Caco-2 (cell line): ENCODE measurements at regions not wholly inside any gene's neighbourhood (a gene's known extent, or its start where the extent isn't known, plus 50 kb on each side); places are given as distances from the start of the nearest gene placed in this dataset.

Experiments
- BruUV-seq: library from RNA; stranded (reverse); fragments of 400-500 nt; replicated peaks from 2 replicates; lab custom pipeline; 2021; lab: Mats Ljungman, UMichigan
- CTCF ChIA-PET: fragments of 300-600 bp; sonication (Branson Sonifier 250); formaldehyde crosslinking; loops from one replicate; lab custom pipeline; 2022; ENCODE audit warnings: antibody characterized with exemption; lab: Charles Lee
- POLR2A ChIA-PET: fragments of 300-600 bp; sonication (Branson Sonifier 250); formaldehyde crosslinking; loops from one replicate; lab custom pipeline; 2022; ENCODE audit warnings: antibody characterized with exemption; lab: Charles Lee
- DNase-seq, 2 experiments: peaks; one replicate each; pipeline versions ENCODE4 v3.0.0 to v3.0.0-alpha.2; 2020 to 2022
- H3K27me3 ChIP-seq: replicated peaks from 2 replicates; pipeline ENCODE4 v1.6.0; 2011; ENCODE audit warnings: low read length; ENCODE audit not compliant: control insufficient read depth, insufficient read depth
- H3K36me3 ChIP-seq: 2 replicates; pipeline ENCODE4 v1.5.1; 2011; ENCODE audit warnings: low read length; ENCODE audit not compliant: control insufficient read depth, insufficient read depth
- H3K4me1 ChIP-seq: fragments of 250-450 bp; sonication (Bioruptor Pico); 2 replicates; pipeline ENCODE4 v1.5.1; 2020; ENCODE audit warnings: mild to moderate bottlenecking
- H3K4me3 ChIP-seq: 2 replicates; pipeline ENCODE4 v1.5.1; 2011; ENCODE audit warnings: low read depth, mild to moderate bottlenecking, control low read depth, low read length
- H3K9me3 ChIP-seq: fragments of 250-450 bp; sonication (Bioruptor Pico); 2 replicates; pipeline ENCODE4 v1.5.1; 2020; ENCODE audit warnings: mild to moderate bottlenecking, moderate library complexity
- H3K27ac Mint-ChIP-seq: one replicate; pipeline ENCODE4 v1.8.0; 2022; ENCODE audit warnings: mixed read lengths; ENCODE audit not compliant: unreplicated experiment
- H3K27me3 Mint-ChIP-seq: one replicate; pipeline ENCODE4 v1.8.0; 2022; ENCODE audit warnings: mixed read lengths; ENCODE audit not compliant: insufficient read depth, unreplicated experiment
- H3K36me3 Mint-ChIP-seq: one replicate; pipeline ENCODE4 v1.8.0; 2022; ENCODE audit warnings: mild to moderate bottlenecking, mixed read lengths; ENCODE audit not compliant: insufficient read depth, unreplicated experiment
- H3K4me1 Mint-ChIP-seq: one replicate; pipeline ENCODE4 v1.8.0; 2022; ENCODE audit warnings: low read depth, mixed read lengths; ENCODE audit not compliant: unreplicated experiment
- H3K4me3 Mint-ChIP-seq: one replicate; pipeline ENCODE4 v1.8.0; 2022; ENCODE audit warnings: mild to moderate bottlenecking, moderate library complexity, mixed read lengths; ENCODE audit not compliant: unreplicated experiment
- H3K9me3 Mint-ChIP-seq: one replicate; pipeline ENCODE4 v1.8.0; 2022; ENCODE audit warnings: mixed read lengths; ENCODE audit not compliant: unreplicated experiment
- CTCF ChIP-seq, 2 experiments: fragments of 200-600 bp in 1 of 2; IDR thresholded peaks; 1 replicate in 1 of 2; 2 replicates in 1 of 2; pipeline versions ENCODE4 v1.5.1 to v1.8.0; 2011 to 2022; ENCODE audit warnings: antibody characterized with exemption in 1 of 2, control low read depth in 1 of 2, inconsistent platforms in 1 of 2, low read depth in 1 of 2, low read length in 1 of 2, mild to moderate bottlenecking in 1 of 2, moderate library complexity in 1 of 2; ENCODE audit not compliant: insufficient read depth in 1 of 2, severe bottlenecking in 1 of 2, unreplicated experiment in 1 of 2
- intact Hi-C: fragments of 100-400 bp; cut with micrococcal nuclease; formaldehyde crosslinking; loops from one replicate; pipeline ENCODE4 v1.10.0; 2022; ENCODE audit not compliant: unreplicated experiment

- no peak overlapping the region for H3K27ac Mint-ChIP-seq
- Histone ChIP-seq H3K27me3 (no peaks in the 10 kb centered on the region), H3K4me1 (peaks cover 14% of the 10 kb centered on the region), H3K36me3 (no peaks in the 10 kb centered on the region), H3K4me3 (no peak overlapping the region), H3K9me3 (no peaks in the 10 kb centered on the region)
- H3K4me1 Mint-ChIP-seq = peaks cover 10% of the 10 kb centered on the region
- TF ChIP-seq CTCF (IDR thresholded peaks at IDR 0.05; ENCODE audit: insufficient read depth in 1 of 2, low read depth in 1 of 2, low read length in 1 of 2, severe bottlenecking in 1 of 2, unreplicated experiment in 1 of 2) = no peak
- CTCF ChIA-PET = no interaction called here
- POLR2A ChIA-PET = no interaction called here
- peaks cover 6% of the 10 kb centered on the region for H3K9me3 Mint-ChIP-seq
- DNase-seq = no peak
- intact Hi-C loops = no loop called here
- H3K4me3 Mint-ChIP-seq = no peak overlapping the region
- BruUV-seq = no TSS peak
- no peaks in the 10 kb centered on the region for H3K27me3 Mint-ChIP-seq
- no peaks in the 10 kb centered on the region for H3K36me3 Mint-ChIP-seq
Observed at GRCh38 chr7:142327628-142328405, 70.0 kb upstream of the PRSS58 start.

- BruUV-seq = no TSS peak
- POLR2A ChIA-PET = no interaction called here
Observed at GRCh38 chr7:142323706-142324105, 65.8 kb upstream of the PRSS58 start.

GRCh38 chr7:142321391-142321790 lies 63.5 kb upstream of the PRSS58 start:
- Histone ChIP-seq H3K27me3 (peaks cover 2% of the 10 kb centered on the region), H3K4me3 (no peak overlapping the region), H3K36me3 (no peaks in the 10 kb centered on the region), H3K4me1 (no peaks in the 10 kb centered on the region), H3K9me3 (no peaks in the 10 kb centered on the region)
- intact Hi-C loops = no loop called here
- DNase-seq = no peak
- Mint-ChIP-seq H3K9me3 (no peaks in the 10 kb centered on the region), H3K36me3 (no peaks in the 10 kb centered on the region), H3K27ac (no peak overlapping the region), H3K27me3 (peaks cover 11% of the 10 kb centered on the region), H3K4me1 (no peaks in the 10 kb centered on the region), H3K4me3 (no peak overlapping the region)
- ChIA-PET POLR2A (no interaction called here), CTCF (no interaction called here)
- BruUV-seq = no TSS peak
- no peak for TF ChIP-seq CTCF (IDR thresholded peaks at IDR 0.05; ENCODE audit: insufficient read depth in 1 of 2, low read depth in 1 of 2, low read length in 1 of 2, severe bottlenecking in 1 of 2, unreplicated experiment in 1 of 2)

More at GRCh38 chr7:142323706-142324105, 65.8 kb upstream of the PRSS58 start:
- CTCF ChIA-PET = interaction anchor here (0.6 to 1.4 kb wide), 12 partner anchors 9 to 632 kb away, joined by 3 to 6 read pairs (median 3); no protein-coding TSS in a partner anchor
- peak; percentile 67 to 71 for DNase-seq
- H3K4me1 ChIP-seq = peaks cover 2% of the 10 kb centered on the region
- Mint-ChIP-seq H3K36me3 (no peaks in the 10 kb centered on the region), H3K27me3 (peaks cover 11% of the 10 kb centered on the region), H3K4me3 (no peak overlapping the region), H3K27ac (no peak overlapping the region), H3K4me1 (peaks cover under 1% of the 10 kb centered on the region), H3K9me3 (no peaks in the 10 kb centered on the region)
- intact Hi-C loops = no loop called here
- no peak overlapping the region for H3K4me3 ChIP-seq
- TF ChIP-seq CTCF (IDR thresholded peaks at IDR 0.05; ENCODE audit: insufficient read depth in 1 of 2, low read depth in 1 of 2, low read length in 1 of 2, severe bottlenecking in 1 of 2, unreplicated experiment in 1 of 2) = peak; percentile 61 to 76
- no peaks in the 10 kb centered on the region for H3K27me3 ChIP-seq
- no peaks in the 10 kb centered on the region for H3K36me3 ChIP-seq
- no peaks in the 10 kb centered on the region for H3K9me3 ChIP-seq
